Stimulated activated CD4-positive, alpha-beta T cell treated with anti-CD3 and anti-CD28 coated beads, Interleukin-12 subunit alpha, Interleukin-12 subunit beta, amount 100 ng/mL, for 4 hours (primary cell): ENCODE measurements at regions not wholly inside any gene's neighbourhood (a gene's known extent, or its start where the extent isn't known, plus 50 kb on each side); places are given as distances from the start of the nearest gene placed in this dataset.
"Not testable (repeated sequence)": the region's sequence is repeated elsewhere in the genome, so short reads cannot be mapped to it uniquely, and the experiment has no call there.

Source experiments
- DNase-seq: peaks from one replicate; pipeline ENCODE4 v3.0.0-alpha.2; 2020

GRCh38 chr5:57932761-57933160 is 450.1 kb upstream of the ACTBL2 start:
- no peak for DNase-seq

GRCh38 chr5:57931807-57932206 is 449.2 kb upstream of the ACTBL2 start:
- DNase-seq = no peak

DNA sequence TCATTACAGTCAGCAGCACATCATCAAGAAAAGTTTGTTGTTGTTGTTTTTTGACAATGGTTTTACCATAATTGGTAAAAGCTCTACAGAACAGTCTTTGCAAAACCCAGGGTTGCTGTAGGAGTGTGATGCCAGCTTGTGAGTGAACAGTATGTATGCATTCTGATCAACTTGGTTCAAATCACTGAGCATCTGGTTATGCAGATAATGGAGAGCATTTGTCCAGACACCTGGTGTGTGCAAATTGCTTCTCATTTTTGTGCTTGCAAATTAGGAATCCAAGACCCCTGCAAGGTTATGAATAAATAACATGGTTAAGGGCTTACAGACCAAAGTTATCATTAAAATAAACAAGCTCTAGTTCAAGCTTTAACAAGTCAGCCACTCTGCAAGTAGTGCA is 448.7 kb upstream of the ACTBL2 start:
- DNase-seq = no peak

- DNase-seq = no peak
Observed at GRCh38 chr5:57929271-57929670, 446.7 kb upstream of the ACTBL2 start.

DNA sequence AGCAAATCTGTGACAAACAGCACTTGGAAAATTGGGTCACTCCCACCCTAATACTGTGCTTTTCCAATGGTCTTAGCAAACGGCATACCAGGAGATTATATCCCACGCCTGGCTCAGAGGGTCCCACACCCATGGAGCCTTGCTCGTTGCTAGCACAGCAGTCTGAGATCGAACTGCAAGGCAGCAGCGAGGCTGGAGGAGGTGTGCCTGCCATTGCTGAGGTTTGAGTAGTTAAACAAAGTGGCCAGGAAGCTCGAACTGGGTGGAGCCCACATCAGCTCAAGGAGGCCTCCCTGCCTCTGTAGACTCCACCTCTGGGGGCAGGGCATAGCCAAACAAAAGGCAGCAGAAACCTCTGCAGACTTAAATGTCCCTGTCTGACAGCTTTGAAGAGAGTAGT is 440.5 kb upstream of the ACTBL2 start:
- not testable (repeated sequence) for DNase-seq

- DNase-seq = no peak
Observed at GRCh38 chr5:57917004-57917403, 434.4 kb upstream of the ACTBL2 start.

GRCh38 chr5:57915536-57915935 is 432.9 kb upstream of the ACTBL2 start:
- DNase-seq = no peak

DNA sequence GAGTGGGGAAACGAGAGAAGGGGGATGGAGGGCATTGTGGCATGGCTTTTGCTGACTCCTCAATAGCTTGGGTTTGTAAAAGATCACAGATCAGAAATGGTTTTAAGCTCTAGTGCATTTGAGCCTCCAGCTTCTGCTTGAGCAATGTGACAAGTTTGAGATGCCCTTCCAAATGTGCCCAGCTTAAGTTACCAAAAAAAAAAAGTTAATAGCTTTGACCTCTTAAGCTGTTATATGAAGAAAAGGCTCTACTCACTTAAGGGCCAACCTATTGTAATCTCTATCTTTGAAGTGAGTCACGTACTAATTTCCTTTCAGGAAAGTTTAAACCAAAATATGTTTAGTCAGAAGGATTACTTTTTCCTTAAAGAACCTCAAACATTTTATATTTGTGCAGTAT is 428.8 kb upstream of the ACTBL2 start:
- DNase-seq = no peak

GRCh38 chr5:57906671-57907070 is 424.1 kb upstream of the ACTBL2 start:
- no peak for DNase-seq

GRCh38 chr5:57903458-57903857 is 420.8 kb upstream of the ACTBL2 start:
- no peak for DNase-seq

- DNase-seq = no peak
Observed at GRCh38 chr5:57902095-57902494, 419.5 kb upstream of the ACTBL2 start.

DNA sequence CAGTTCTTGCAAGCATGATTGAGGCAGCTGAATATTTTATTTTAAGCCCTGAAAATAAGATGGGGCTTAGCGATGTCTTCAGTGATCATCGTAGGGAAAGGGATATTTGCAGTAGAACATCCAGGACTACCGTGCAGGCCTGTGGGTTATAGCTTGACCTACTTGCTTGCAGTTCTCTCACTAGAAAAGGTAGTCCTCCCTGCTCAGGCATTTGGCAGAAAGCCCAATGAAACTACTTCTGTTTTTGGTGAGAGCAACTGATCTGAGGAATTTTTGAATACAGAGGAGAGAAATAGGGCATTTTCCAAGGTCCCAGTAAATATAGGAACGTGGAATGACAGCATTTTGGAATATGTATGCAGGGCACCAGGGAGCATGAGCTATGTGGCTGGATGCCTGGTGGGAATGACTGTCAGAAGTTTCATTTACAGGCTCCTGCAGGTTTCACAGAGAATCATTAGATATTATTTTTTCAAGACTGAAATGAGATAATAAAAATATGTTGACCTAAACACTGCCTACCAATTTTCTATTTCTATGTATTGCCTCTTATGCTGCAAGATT is 417.9 kb upstream of the ACTBL2 start:
- DNase-seq = no peak

DNA sequence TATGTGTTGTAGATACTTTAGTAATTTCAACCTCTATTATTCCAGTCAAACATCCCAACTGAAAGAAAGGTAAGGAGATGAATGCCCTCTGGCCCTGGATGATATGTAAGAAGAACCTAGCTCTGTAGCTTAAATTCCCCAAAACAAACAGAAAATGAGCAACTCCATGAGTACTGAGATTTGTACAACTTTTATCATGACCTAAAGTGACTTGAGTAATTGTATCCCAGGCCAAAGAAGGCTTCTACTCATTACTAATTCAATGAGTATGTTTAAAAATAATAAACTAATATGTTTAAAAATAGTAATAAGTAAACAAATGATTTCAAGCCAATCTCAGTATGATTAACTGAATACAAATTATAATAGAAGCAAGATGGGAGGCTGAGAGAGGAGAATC is 414.0 kb upstream of the ACTBL2 start:
- DNase-seq = no peak

DNA sequence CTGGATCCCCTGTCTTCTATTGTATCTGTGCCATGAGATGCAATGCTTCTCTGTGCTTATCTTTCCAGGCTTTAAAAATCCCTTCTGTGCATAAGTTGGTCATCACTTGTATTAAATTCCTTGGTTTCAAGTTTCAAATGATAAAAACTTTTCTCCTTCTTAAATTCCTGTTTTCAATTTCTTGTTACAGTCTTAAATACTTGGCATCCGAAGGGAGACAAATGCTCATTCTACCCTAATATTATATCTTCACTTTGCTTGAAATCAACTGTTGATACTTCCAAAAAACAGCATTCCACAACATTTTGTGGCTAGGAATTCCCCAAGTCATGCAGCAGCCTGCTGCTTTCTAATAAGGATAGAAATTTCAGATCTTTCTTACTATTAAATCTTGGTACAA is 413.2 kb upstream of the ACTBL2 start:
- no peak for DNase-seq

DNA sequence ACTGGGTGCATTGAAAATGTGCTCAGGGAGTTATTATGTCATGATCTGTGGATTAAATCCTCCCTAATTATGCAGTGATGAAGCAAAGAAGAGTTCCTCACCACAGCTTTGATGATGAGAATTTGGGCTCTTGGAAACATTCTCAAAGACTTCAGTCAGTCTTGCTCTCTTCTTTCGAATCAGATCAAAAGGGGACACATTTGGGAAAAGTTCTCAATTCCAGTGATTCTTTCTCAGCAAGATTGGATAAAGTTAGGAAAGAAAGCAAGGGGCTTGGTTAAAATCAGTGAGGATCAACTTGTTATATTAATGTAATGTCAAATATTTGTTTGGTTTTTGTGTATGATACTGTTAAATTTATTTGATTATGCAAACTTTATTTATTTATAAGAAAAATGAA is 411.3 kb upstream of the ACTBL2 start:
- DNase-seq = no peak

- no peak for DNase-seq
Observed at GRCh38 chr5:57891443-57891842, 408.8 kb upstream of the ACTBL2 start.

- no peak for DNase-seq
Observed at GRCh38 chr5:57889558-57889957, 406.9 kb upstream of the ACTBL2 start.

DNA sequence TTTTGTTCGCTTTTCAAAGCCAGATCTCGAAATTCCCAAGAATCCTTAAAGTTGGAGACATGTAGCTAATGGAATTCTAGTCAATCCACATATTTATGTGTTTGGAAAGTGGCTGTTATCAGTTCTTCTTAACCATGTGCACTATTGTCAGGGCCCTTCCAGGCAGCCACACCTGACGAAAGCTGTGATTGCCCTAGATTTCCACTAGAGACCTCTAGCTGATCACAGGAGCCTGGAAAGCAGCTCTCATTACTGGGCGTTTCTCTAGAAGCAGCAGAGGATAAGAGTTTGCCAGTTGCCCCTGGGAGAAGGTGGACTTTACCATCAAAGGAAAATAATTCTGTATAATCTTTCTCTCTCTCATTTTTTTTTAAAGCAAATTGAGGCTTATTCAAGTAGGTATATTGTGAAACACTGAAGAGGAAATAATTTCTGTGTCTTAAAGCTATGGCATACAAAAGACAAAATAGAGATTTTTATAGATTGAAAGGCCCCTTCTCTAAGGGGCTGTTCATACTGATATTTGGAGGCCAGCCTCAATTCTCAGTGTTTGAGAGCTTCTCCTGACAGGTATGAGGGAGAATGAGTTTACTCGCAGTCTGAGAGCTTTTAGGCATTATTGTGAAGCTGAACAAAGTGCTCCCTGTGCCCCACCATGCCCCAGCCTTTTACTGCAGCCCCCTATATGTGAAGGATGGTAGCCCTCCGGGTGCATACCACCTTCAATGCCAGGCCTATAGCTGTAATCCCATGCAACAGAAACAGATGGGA is 405.4 kb upstream of the ACTBL2 start:
- no peak for DNase-seq

GRCh38 chr5:57884346-57885102 is 401.9 kb upstream of the ACTBL2 start:
- DNase-seq = no peak

DNA sequence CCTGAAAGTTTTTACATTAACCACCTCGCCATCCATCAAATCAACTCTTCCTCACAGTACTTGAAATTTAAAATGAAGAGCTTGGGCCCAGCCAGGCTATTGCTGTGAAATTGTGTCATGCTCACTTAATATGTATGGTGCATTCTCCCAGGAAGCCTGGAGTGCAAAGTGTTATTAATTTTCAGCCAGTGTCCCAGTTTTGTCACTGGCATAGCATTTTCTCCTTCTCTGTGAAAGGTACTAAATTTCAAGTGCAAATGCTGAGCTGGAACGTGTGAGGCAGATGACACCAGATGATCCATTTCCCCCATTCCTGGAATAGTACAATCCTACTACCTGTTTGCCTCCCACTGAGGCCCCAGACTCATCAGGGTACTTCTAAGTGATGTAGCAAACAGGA is 397.6 kb upstream of the ACTBL2 start:
- DNase-seq = no peak

GRCh38 chr5:57878301-57878722 is 395.7 kb upstream of the ACTBL2 start:
- DNase-seq = no peak

DNA sequence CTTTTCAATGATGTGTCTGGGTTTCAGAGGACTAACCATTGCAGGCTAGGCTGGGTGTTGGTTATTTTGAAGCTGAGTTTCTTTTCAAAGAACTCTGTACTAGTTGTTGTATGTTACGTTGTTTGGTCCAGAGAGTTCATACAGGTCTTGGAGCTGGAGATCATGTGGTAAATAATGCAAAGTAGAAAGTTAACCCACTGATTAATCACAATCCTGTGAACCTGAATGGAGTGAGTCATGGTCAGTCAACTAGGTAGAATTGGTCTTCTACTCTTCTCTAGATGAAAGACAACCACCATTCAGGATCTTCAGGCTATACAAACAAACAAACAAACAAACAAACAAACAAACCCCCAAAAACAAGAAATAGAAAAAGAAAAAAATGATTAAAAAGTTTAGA is 388.9 kb upstream of the ACTBL2 start:
- no peak for DNase-seq

- not testable (repeated sequence) for DNase-seq
Observed at GRCh38 chr5:57870267-57870666, 387.7 kb upstream of the ACTBL2 start.

- DNase-seq = no peak
Observed at GRCh38 chr5:57863661-57864060, 381.1 kb upstream of the ACTBL2 start.
